Islet precursor cell (in vitro differentiated cells): ENCODE measurements at regions not wholly inside any gene's neighbourhood (a gene's known extent, or its start where the extent isn't known, plus 50 kb on each side); places are given as distances from the start of the nearest gene placed in this dataset.
A peak's percentile ranks its signal among the peaks of the same experiment; 100 is the strongest.
"Not testable (repeated sequence)": the region's sequence is repeated elsewhere in the genome, so short reads cannot be mapped to it uniquely, and the experiment has no call there.

Experiments
- DNase-seq: peaks from one replicate; pipeline ENCODE4 v3.0.0-alpha.2; 2018

DNA sequence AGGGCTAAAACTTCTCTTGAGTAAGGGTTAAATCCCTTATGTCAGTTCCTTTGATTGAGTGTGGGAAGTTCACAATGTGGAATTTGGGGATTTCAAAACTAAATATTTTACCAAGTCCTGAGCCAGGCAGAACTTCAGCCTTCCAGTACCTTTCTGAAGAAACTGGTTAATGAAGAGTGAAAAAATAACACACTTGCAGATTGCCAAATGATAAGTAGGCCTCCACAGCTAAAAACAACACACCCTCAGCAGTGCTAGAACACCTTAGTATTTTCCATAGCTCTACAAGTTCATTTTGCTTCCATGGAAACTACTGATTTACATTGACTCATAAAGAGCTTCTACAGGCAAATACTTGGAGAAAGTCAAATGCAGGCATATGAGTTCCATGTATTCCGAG is 326.8 kb downstream of the ZNF674 start:
- DNase-seq: no peak

GRCh38 chrX:46216406-46216805 is 328.8 kb downstream of the ZNF674 start:
- no peak for DNase-seq

DNA sequence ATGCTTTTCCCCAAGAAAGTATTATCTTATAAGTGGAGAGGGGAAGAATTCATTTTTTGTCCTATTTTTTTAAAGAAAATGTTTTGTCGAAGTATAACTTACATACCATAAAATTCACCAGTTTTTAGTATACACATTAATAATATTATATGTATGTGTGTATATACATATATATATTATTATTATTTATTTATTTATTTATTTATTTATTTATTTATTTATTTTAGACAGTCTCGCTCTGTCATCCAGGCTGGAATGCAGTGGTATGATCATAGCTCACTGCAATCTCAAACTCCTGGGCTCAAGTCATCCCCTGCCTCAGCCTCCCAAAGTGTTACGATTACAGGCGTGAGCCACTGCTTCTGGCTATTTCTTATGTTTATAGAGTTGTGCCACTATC is 334.1 kb downstream of the ZNF674 start:
- no peak for DNase-seq

DNA sequence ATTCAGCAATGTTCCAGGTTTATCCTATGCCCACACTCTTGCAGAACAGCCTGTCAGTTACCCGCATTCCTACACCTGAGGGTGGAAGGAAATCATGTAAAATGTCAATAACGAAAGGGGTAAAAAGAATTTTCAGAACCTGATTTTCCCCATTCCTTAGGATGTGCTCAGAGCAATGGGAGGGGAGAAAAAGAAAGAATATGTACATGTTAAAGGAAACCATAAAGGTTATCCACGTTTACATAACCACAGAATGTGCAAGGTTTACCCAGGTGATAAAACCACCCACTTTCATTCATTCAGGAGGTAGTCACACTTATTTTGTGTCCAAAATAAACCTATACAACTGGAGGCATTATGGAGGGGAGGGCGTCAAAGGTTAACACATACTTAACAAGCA is 335.5 kb downstream of the ZNF674 start:
- DNase-seq: no peak

GRCh38 chrX:46209037-46209436 is 336.2 kb downstream of the ZNF674 start:
- no peak for DNase-seq

DNA sequence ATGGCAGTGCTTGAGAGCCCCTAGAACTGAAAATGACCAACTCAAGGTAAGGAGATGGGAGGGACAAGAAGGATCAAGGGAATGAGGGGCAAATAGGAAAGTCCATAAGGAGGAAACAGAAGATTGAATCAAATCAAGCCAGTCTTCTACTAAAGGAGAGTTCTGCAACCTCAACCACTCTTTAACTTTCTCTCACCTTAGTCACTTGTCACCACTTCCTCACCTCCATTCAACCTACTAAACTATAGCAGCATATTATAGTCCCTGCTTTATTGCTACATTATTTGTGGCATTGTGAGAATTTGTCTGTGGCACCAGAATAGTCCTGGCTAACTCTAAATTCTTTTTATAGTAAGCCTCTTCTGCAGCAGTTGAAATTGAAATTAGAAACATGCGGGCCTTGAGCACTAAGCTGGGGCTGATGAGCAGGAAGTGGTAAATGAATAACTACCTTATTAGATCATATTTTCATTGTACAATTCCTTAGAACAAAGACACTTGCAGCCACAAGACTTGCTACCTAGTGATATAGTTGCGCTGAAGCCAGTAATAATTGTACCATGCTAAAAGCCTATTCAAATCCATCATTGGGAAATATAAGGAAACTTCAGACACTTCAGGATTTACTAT is 336.9 kb downstream of the ZNF674 start:
- DNase-seq: no peak

DNA sequence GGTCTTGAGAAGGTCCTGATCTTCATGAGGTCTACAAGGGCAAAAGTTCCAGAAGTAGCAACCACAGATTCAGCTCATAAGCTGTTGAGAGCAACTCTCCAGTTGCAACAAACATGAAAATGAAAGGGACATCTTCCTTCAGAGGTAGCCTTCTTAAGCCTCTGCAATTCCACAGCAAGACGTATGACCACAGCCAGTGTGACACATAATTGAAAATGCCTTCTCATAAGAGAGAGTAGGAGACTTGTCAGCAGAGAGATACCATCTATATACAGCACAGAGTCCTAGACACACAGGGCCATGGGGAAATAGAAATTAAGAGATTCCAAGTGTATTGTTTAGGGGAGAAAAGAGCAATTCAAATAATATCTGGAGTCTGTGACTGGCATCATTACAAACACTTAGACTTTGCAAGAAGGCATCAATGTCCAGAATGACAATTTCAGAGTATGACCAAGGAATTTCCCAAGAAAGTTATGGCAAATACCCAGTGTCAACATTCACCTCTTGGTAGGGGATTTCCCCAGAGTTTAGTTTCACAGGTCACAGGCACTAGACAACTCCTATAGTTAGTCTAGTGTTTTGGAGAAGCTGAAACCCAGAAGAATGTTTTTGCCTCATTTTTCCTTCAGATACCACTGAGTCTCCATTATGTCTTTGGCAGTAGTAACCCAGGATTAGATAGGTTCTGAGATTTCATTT is 340.3 kb downstream of the ZNF674 start:
- DNase-seq: no peak

- DNase-seq: no peak
These were observed 342.3 kb downstream of the ZNF674 start for GRCh38 chrX:46202733-46203514.

- no peak for DNase-seq
These were observed 344.8 kb downstream of the ZNF674 start for GRCh38 chrX:46200413-46200812.

- no peak for DNase-seq
These were observed 346.4 kb downstream of the ZNF674 start for GRCh38 chrX:46198858-46199257.

DNA sequence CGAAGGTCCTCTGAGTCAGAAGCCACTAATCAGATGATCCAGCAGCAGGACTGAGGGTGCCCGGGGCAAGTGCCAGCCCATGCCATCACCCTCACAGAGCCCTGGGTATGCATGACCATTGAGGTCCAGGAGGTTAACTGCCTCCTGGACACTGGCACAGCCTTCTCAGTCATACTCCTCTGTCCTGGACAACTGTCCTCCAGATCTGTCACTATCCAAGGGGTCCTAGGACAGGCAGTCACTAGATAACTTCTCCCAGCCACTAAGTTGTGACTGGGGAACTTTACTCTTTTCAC is 358.5 kb downstream of the ZNF674 start:
- DNase-seq: not testable (repeated sequence)

DNA sequence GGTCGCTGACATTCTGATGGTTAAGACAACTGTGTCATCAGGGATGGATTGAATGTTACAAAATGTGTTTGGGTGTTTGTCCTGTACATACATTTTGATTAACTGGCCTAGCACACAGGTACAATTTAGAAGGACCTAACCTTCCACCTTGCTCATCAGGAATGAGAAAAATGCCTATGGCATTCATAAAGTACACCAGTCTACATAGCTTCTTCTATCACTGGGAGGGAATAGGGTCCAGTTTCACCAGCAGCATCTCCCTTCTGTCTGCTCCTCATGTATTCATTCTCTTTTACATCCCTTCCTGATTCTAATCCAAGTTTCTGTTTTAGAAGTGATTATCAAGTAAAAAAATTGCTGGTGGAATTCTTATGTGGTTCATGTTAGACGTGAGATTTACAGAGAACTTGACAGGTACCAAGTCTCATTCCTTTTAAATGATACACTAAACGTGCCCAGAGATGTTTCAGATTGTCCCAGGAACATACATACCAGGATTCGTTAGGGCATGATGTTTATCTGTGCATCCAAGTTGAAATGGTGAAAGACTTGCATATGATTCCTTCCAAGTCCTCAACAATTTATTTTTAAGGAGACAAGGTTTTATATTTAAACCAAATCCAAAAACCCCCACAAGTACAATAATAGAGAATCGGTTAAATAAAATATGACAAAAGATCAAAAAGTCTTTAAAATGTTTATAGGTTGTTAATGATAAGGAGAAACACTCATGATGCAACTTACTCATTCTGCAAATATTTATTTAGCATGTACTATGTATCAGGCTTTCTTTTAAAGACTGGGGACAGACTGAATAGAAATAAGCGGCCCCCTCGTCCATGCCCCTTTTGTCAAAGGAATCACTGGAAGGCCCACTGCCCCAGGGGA is 359.1 kb downstream of the ZNF674 start:
- no peak for DNase-seq

DNA sequence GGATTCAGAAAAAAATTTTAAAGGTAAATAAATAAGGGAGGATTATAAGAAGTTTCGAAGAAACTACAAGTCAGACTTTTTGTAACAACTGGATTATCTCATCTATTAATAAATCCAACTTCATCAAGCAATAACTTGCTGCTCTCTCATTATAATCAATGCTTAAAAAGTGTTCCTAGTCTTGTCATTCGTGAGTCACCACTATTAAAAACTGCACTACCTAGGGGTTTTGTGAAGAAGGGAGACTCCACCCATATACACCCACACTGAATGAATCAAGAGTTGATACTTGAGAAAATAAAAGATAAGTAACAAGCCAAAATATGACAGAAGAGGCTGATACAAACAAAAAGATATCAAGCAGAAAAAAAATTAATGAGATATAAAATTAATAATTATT is 360.5 kb downstream of the ZNF674 start:
- DNase-seq: no peak

DNA sequence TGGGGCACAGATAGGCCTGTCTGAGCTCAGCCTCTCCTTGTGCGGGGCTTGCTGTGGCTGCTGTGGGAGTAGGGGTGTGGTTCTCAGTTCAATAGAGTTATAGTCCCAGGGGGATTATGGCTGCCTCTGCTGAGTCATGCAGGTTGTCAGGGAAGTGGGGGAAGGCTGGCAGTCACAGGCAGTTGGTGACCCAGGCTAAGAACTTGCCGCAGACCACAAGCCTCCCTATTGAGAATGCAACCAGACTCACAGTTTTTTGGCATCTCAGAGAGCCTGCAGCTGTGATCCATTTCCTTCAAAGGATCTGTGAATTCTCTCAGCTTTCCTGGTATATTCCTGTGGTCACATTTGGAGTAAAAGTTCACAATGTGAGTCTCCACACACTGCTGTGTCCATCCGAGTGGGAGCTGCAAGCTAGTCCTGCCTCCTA is 364.9 kb downstream of the ZNF674 start:
- peak; percentile 63 for DNase-seq

DNA sequence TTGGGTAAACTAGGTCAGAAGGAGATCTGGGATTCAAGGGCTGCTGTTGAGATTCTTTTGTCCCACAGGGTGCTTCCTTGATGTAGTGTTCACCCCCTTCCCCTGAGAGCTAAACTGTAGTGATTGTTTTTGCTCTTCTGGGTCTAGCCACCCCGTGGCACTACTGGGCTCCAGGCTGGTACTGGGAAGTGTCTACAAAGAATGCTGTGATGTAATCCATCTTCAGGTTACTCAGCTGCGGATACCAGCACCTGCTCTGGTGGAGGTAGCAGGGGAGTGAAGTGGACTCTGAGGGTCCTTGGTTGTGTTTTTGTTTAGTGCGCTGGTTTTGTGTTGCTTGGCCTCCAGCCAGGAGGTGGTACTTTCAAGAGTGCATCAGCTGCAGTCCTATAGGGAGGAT is 365.5 kb downstream of the ZNF674 start:
- DNase-seq: no peak

DNA sequence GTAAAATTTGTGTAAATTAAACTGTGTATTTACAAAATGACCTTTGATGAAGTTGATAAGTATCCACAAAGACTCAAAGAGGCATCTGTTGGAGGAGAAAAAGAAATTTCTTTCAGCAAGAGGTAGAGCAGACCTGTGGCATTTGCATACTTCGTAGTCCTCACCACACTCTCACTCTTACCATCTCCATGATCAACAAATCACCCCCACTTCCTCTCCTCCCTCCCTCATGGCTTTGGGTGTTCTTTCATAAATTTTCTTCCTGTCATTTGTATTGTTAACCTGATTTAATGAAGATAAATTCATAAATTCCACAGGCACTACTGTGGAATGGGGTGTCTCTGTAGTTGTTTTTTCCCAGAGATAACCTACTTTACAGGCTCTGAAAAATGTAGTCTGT is 366.5 kb downstream of the ZNF674 start:
- no peak for DNase-seq

DNA sequence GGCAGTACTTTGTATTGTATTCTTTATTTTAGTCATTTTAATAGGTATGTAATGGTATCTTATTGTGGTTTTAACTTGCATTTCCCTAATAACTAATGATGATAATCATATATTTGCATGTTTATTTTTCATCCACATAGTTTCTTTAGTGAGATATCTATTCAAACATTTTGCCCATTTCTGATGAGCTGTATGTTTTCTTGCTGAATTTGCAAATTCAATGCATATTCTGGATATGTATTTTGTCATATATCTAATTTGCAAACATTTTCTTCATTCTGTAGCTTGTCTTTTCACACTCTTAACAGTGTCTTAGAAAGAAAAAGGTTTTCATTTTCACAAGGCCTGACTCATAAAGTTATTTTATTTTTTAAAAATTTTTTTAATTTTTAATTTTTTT is 372.1 kb downstream of the ZNF674 start:
- no peak for DNase-seq

- DNase-seq: not testable (repeated sequence)
These were observed 373.8 kb downstream of the ZNF674 start for GRCh38 chrX:46171457-46171856.

GRCh38 chrX:46169808-46170207 is 375.4 kb downstream of the ZNF674 start:
- DNase-seq: no peak

- no peak for DNase-seq
These were observed 377.0 kb downstream of the ZNF674 start for GRCh38 chrX:46168254-46168653.

GRCh38 chrX:46165866-46166265 is 379.4 kb downstream of the ZNF674 start:
- no peak for DNase-seq

GRCh38 chrX:46165411-46165810 is 379.8 kb downstream of the ZNF674 start:
- DNase-seq: no peak

DNA sequence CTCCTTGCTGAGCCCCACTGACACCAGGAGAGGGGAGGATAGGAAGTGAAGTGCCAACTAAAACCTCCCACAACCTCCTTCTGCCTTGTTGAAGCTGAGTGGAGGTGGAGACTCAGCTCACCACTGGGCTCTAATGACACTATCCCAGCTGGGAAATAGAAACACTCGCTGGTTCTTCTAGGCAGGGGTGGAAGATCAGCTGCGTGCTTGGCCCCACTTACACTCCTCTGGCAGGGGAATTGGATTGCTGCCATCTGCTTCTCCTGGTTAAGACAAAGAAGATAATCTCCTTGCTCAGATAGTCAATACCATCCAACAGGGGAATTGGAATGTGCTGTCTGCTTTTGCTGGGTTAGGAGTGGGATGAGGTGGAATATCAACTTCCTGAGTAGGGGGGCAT is 392.5 kb downstream of the ZNF674 start:
- no peak for DNase-seq
